ENCODE measurements at regions not wholly inside any gene's neighbourhood (a gene's known extent, or its start where the extent isn't known, plus 50 kb on each side); places are given as distances from the start of the nearest gene placed in this dataset.
"Not testable (repeated sequence)": the region's sequence is repeated elsewhere in the genome, so short reads cannot be mapped to it uniquely, and the experiment has no call there.

GRCh38 chr5:108588323-108588722 is 159.4 kb upstream of the FER start:
- no peak for DNase-seq (ENCODE audit: low spot score)

- DNase-seq (ENCODE audit: low spot score) = no peak
These were observed 159.9 kb upstream of the FER start for GRCh38 chr5:108587821-108588220.

GRCh38 chr5:108581026-108581425 is 166.7 kb upstream of the FER start:
- DNase-seq (ENCODE audit: low spot score) = no peak

- no peak for DNase-seq (ENCODE audit: low spot score)
These were observed 168.5 kb upstream of the FER start for GRCh38 chr5:108579236-108579635.

GRCh38 chr5:108578791-108579190 is 168.9 kb upstream of the FER start:
- no peak for DNase-seq (ENCODE audit: low spot score)

- DNase-seq (ENCODE audit: low spot score) = no peak
These were observed 180.3 kb upstream of the FER start for GRCh38 chr5:108567429-108567828.

- DNase-seq (ENCODE audit: low spot score) = no peak
These were observed 182.5 kb upstream of the FBXL17 start for GRCh38 chr5:108564441-108564840.

- no peak for DNase-seq (ENCODE audit: low spot score)
These were observed 180.2 kb upstream of the FBXL17 start for GRCh38 chr5:108562205-108562454.

GRCh38 chr5:108561416-108562204 is 179.7 kb upstream of the FBXL17 start:
- no peak for DNase-seq (ENCODE audit: low spot score)

- DNase-seq (ENCODE audit: low spot score) = no peak
These were observed 178.7 kb upstream of the FBXL17 start for GRCh38 chr5:108560581-108560980.

- no peak for DNase-seq (ENCODE audit: low spot score)
These were observed 178.3 kb upstream of the FBXL17 start for GRCh38 chr5:108560166-108560565.

- DNase-seq (ENCODE audit: low spot score) = not testable (repeated sequence)
These were observed 176.9 kb upstream of the FBXL17 start for GRCh38 chr5:108558840-108559239.

- not testable (repeated sequence) for DNase-seq (ENCODE audit: low spot score)
These were observed 176.2 kb upstream of the FBXL17 start for GRCh38 chr5:108558142-108558541.

GRCh38 chr5:108557686-108558085 is 175.8 kb upstream of the FBXL17 start:
- DNase-seq (ENCODE audit: low spot score) = no peak

- DNase-seq (ENCODE audit: low spot score) = no peak
These were observed 174.7 kb upstream of the FBXL17 start for GRCh38 chr5:108556441-108557145.

- no peak for DNase-seq (ENCODE audit: low spot score)
These were observed 167.0 kb upstream of the FBXL17 start for GRCh38 chr5:108548684-108549596.

- no peak for DNase-seq (ENCODE audit: low spot score)
These were observed 165.0 kb upstream of the FBXL17 start for GRCh38 chr5:108546939-108547338.

GRCh38 chr5:108545301-108545700 is 163.4 kb upstream of the FBXL17 start:
- no peak for DNase-seq (ENCODE audit: low spot score)

GRCh38 chr5:108543486-108543885 is 161.6 kb upstream of the FBXL17 start:
- no peak for DNase-seq (ENCODE audit: low spot score)

GRCh38 chr5:108541836-108542235 is 159.9 kb upstream of the FBXL17 start:
- DNase-seq (ENCODE audit: low spot score) = no peak

GRCh38 chr5:108536321-108536720 is 154.4 kb upstream of the FBXL17 start:
- no peak for DNase-seq (ENCODE audit: low spot score)

- not testable (repeated sequence) for DNase-seq (ENCODE audit: low spot score)
These were observed 150.2 kb upstream of the FBXL17 start for GRCh38 chr5:108532129-108532445.

Data from LoVo (cell line).